Osteoblast (primary cell): ENCODE measurements at regions not wholly inside any gene's neighbourhood (a gene's known extent, or its start where the extent isn't known, plus 50 kb on each side); places are given as distances from the start of the nearest gene placed in this dataset.

Experiments used
- DNase-seq: peaks from one replicate; pipeline ENCODE4 v3.0.0; 2011; ENCODE audit warnings: low spot score, mixed read lengths; ENCODE audit not compliant: insufficient read length; ENCODE audit errors: missing footprints
- H2AFZ ChIP-seq: 2 replicates; pipeline ENCODE4 v1.6.0; 2011; ENCODE audit warnings: mild to moderate bottlenecking, low read length
- H3K27ac ChIP-seq: 2 replicates; pipeline ENCODE4 v1.5.1; 2011; ENCODE audit warnings: mild to moderate bottlenecking, low read depth, low read length, moderate library complexity
- H3K27me3 ChIP-seq: 2 replicates; pipeline ENCODE4 v1.6.0; 2012; ENCODE audit warnings: mild to moderate bottlenecking, control low read depth, inconsistent platforms, low read length, moderate library complexity; ENCODE audit not compliant: insufficient read depth
- H3K36me3 ChIP-seq: 2 replicates; pipeline ENCODE4 v1.5.1; 2011; ENCODE audit warnings: mild to moderate bottlenecking, low read length, control low read depth, moderate library complexity; ENCODE audit not compliant: insufficient read depth
- H3K4me1 ChIP-seq: 2 replicates; pipeline ENCODE4 v1.5.1; 2011; ENCODE audit warnings: mild to moderate bottlenecking, low read length, control low read depth, moderate library complexity; ENCODE audit not compliant: insufficient read depth
- H3K4me2 ChIP-seq: 2 replicates; pipeline ENCODE4 v1.6.0; 2011; ENCODE audit warnings: mild to moderate bottlenecking, low read length; ENCODE audit not compliant: insufficient read depth
- H3K4me3 ChIP-seq: fragments of 200-600 bp; sonication (generic); 3 replicates; pipeline ENCODE4 v1.5.1; 2012; ENCODE audit warnings: mild to moderate bottlenecking, low read length, inconsistent platforms; ENCODE audit not compliant: insufficient read depth
- H3K79me2 ChIP-seq: 2 replicates; pipeline ENCODE4 v1.6.0; 2012; ENCODE audit warnings: mild to moderate bottlenecking, low read length, control low read depth, inconsistent platforms; ENCODE audit not compliant: insufficient read depth
- H3K9me3 ChIP-seq: 2 replicates; pipeline ENCODE4 v1.5.1; 2011; ENCODE audit warnings: low read depth, low read length, control low read depth
- H4K20me1 ChIP-seq: 2 replicates; pipeline ENCODE4 v1.6.0; 2012; ENCODE audit warnings: mild to moderate bottlenecking, low read length, control low read depth; ENCODE audit not compliant: insufficient read depth
- CTCF ChIP-seq: IDR thresholded peaks from 2 replicates; pipeline ENCODE4 v1.5.1; 2011; ENCODE audit warnings: mild to moderate bottlenecking, low read depth, low read length, moderate library complexity; ENCODE audit errors: extremely low read depth

- DNase-seq, result no peak
- TF ChIP-seq CTCF, result no peak
- Histone ChIP-seq H3K4me2 (no peak overlapping the region), H3K4me1 (peaks cover 16% of the 10 kb centered on the region), H3K27me3 (no peaks in the 10 kb centered on the region), H2AFZ (no peak overlapping the region), H3K9me3 (no peaks in the 10 kb centered on the region), H3K27ac (no peak overlapping the region), H3K4me3 (no peak overlapping the region), H3K36me3 (no peaks in the 10 kb centered on the region), H4K20me1 (no peaks in the 10 kb centered on the region), H3K79me2 (no peaks in the 10 kb centered on the region)
Observed at GRCh38 chr4:54495641-54496040, 162.1 kb upstream of the KIT start.

GRCh38 chr4:54496412-54496811 is 161.3 kb upstream of the KIT start:
- H4K20me1 ChIP-seq, result no peaks in the 10 kb centered on the region
- H3K4me2 ChIP-seq, result no peak overlapping the region
- H3K79me2 ChIP-seq, result no peaks in the 10 kb centered on the region
- H3K4me1 ChIP-seq, result peaks cover 16% of the 10 kb centered on the region
- no peak overlapping the region for H3K4me3 ChIP-seq
- H3K27me3 ChIP-seq, result no peaks in the 10 kb centered on the region
- no peak overlapping the region for H3K27ac ChIP-seq
- no peaks in the 10 kb centered on the region for H3K36me3 ChIP-seq
- no peak for DNase-seq
- H2AFZ ChIP-seq, result no peak overlapping the region
- H3K9me3 ChIP-seq, result no peaks in the 10 kb centered on the region
- TF ChIP-seq CTCF, result no peak

GRCh38 chr4:54497947-54498346 is 159.8 kb upstream of the KIT start:
- DNase-seq, result no peak
- H3K4me2 ChIP-seq, result no peak overlapping the region
- H4K20me1 ChIP-seq, result no peaks in the 10 kb centered on the region
- no peaks in the 10 kb centered on the region for H3K27me3 ChIP-seq
- no peak overlapping the region for H2AFZ ChIP-seq
- peaks cover 16% of the 10 kb centered on the region for H3K4me1 ChIP-seq
- H3K79me2 ChIP-seq, result no peaks in the 10 kb centered on the region
- no peaks in the 10 kb centered on the region for H3K36me3 ChIP-seq
- no peak overlapping the region for H3K27ac ChIP-seq
- H3K9me3 ChIP-seq, result no peaks in the 10 kb centered on the region
- no peak for TF ChIP-seq CTCF
- H3K4me3 ChIP-seq, result no peak overlapping the region

- H3K9me3 ChIP-seq, result no peaks in the 10 kb centered on the region
- no peaks in the 10 kb centered on the region for H3K27me3 ChIP-seq
- peak; percentile 73 for DNase-seq
- H3K4me2 ChIP-seq, result peak overlapping the region; percentile 26
- no peaks in the 10 kb centered on the region for H3K36me3 ChIP-seq
- no peak for TF ChIP-seq CTCF
- no peaks in the 10 kb centered on the region for H4K20me1 ChIP-seq
- H2AFZ ChIP-seq, result no peak overlapping the region
- H3K27ac ChIP-seq, result peak overlapping the region; percentile 54
- no peak overlapping the region for H3K4me3 ChIP-seq
- peaks cover 16% of the 10 kb centered on the region for H3K4me1 ChIP-seq
- no peaks in the 10 kb centered on the region for H3K79me2 ChIP-seq
Observed at GRCh38 chr4:54498661-54499111, 159.1 kb upstream of the KIT start.
